ENCODE measurements at regions not wholly inside any gene's neighbourhood (a gene's known extent, or its start where the extent isn't known, plus 50 kb on each side); places are given as distances from the start of the nearest gene placed in this dataset.

- TF ChIP-seq CTCF (IDR thresholded peaks at IDR 0.05) (no peak), EP300 (IDR thresholded peaks at IDR 0.05; ENCODE audit: low read depth) (no peak), POLR2A (IDR thresholded peaks at IDR 0.05) (no peak)
Observed at GRCh38 chr9:1530696-1531095, 480.5 kb downstream of the DMRT2 start.

Data from transverse colon (tissue), 3 donors.